ENCODE measurements at regions not wholly inside any gene's neighbourhood (a gene's known extent, or its start where the extent isn't known, plus 50 kb on each side); places are given as distances from the start of the nearest gene placed in this dataset.
"Not testable (repeated sequence)": the region's sequence is repeated elsewhere in the genome, so short reads cannot be mapped to it uniquely, and the experiment has no call there.

DNA sequence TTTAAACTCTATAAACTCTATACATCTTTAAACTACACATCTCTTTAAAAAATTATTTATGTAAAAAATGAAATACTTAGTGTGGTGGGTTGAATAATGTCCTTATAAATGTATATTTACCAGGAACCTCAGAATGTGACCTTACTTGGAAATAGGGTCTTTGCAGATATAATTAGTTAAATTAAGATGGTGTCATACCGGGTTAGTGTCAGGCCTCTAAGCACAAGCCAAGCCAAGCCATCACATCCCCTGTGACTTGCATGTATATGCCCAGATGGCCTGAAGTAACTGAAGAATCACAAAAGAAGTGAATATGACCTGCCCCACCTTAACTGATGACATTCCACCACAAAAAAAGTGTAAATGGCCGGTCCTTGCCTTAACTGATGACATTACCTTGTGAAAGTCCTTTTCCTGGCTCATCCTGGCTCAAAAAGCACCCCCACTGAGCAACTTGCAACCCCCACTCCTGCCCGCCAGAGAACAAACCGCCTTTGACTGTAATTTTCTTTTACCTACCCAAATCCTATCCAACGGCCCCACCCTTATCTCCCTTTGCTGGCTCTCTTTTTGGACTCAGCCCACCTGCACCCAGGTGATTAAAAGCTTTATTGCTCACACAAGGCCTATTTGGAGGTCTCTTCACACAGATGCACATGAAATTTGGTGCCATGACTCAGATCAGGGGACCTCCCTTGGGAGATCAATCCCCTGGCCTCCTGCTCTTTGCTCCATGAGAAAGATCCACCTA is 283.5 kb downstream of the AGTPBP1 start:
- TF ChIP-seq, protein P1, sequence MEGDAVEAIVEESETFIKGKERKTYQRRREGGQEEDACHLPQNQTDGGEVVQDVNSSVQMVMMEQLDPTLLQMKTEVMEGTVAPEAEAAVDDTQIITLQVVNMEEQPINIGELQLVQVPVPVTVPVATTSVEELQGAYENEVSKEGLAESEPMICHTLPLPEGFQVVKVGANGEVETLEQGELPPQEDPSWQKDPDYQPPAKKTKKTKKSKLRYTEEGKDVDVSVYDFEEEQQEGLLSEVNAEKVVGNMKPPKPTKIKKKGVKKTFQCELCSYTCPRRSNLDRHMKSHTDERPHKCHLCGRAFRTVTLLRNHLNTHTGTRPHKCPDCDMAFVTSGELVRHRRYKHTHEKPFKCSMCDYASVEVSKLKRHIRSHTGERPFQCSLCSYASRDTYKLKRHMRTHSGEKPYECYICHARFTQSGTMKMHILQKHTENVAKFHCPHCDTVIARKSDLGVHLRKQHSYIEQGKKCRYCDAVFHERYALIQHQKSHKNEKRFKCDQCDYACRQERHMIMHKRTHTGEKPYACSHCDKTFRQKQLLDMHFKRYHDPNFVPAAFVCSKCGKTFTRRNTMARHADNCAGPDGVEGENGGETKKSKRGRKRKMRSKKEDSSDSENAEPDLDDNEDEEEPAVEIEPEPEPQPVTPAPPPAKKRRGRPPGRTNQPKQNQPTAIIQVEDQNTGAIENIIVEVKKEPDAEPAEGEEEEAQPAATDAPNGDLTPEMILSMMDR (IDR thresholded peaks at IDR 0.05): not testable (repeated sequence)
- not testable (repeated sequence) for TF ChIP-seq POLR2A, POLR2AphosphoS5 (IDR thresholded peaks at IDR 0.05)

Measured in breast epithelium (tissue), 3 donors.